SH-SY5Y (cell line): ENCODE measurements at regions not wholly inside any gene's neighbourhood (a gene's known extent, or its start where the extent isn't known, plus 50 kb on each side); places are given as distances from the start of the nearest gene placed in this dataset.

Source experiments
- GATA2 ChIP-seq: IDR thresholded peaks from 2 replicates; pipeline ENCODE4 v1.6.1; 2011; ENCODE audit warnings: mild to moderate bottlenecking, low read depth, low read length
- GATA3 ChIP-seq: IDR thresholded peaks from 2 replicates; pipeline ENCODE4 v1.6.1; 2011; ENCODE audit warnings: low read depth, mild to moderate bottlenecking, low read length, moderate library complexity

DNA sequence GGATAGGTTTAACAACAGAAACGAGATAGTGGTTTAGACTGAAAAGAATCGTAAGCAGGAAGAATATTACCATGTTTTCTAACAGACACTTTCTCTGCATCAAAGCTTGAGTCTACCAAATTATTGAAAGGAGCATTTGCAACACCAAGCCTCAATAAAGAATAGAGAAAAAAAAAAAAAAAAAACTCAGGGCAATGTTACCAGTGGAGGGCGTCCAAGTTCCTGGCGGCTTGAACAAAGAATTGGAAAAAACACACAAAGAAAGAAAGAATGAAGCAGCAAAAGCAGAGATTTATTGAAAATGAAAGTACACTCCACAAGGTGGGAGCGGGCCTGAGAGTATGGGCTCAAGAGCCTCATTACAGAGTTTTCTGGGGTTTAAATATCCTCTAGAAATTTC lies 686.5 kb upstream of the ADGRL2 start:
- TF ChIP-seq GATA3 (no peak), GATA2 (no peak)
